Daoy (cell line): ENCODE measurements at regions not wholly inside any gene's neighbourhood (a gene's known extent, or its start where the extent isn't known, plus 50 kb on each side); places are given as distances from the start of the nearest gene placed in this dataset.
A peak's percentile ranks its signal among the peaks of the same experiment; 100 is the strongest.

Experiments used
- DNase-seq: peaks from one replicate; pipeline ENCODE4 v3.0.0-alpha.2; 2015; ENCODE audit warnings: low read depth

- no peak for DNase-seq
Measured at GRCh38 chr4:126038502-126039144, 723.9 kb downstream of the FAT4 start.

GRCh38 chr4:126046081-126046614 is 731.4 kb downstream of the FAT4 start:
- no peak for DNase-seq

- DNase-seq: no peak
Measured at GRCh38 chr4:126047114-126047513, 732.4 kb downstream of the FAT4 start.

GRCh38 chr4:126051689-126052424 is 737.1 kb downstream of the FAT4 start:
- no peak for DNase-seq

- no peak for DNase-seq
Measured at GRCh38 chr4:126056116-126056650, 741.4 kb downstream of the FAT4 start.

- no peak for DNase-seq
Measured at GRCh38 chr4:126057371-126057770, 742.6 kb downstream of the FAT4 start.

GRCh38 chr4:126058596-126058995 is 743.8 kb downstream of the FAT4 start:
- DNase-seq: no peak

- DNase-seq: no peak
Measured at GRCh38 chr4:126061655-126062054, 746.9 kb downstream of the FAT4 start.

GRCh38 chr4:126065016-126065415 is 750.3 kb downstream of the FAT4 start:
- DNase-seq: no peak

- DNase-seq: peak; percentile 11
Measured at GRCh38 chr4:126071346-126072333, 756.9 kb downstream of the FAT4 start.

- no peak for DNase-seq
Measured at GRCh38 chr4:126081336-126081735, 766.6 kb downstream of the FAT4 start.

GRCh38 chr4:126086041-126086440 is 771.3 kb downstream of the FAT4 start:
- no peak for DNase-seq

GRCh38 chr4:126087101-126087500 is 772.3 kb downstream of the FAT4 start:
- no peak for DNase-seq

GRCh38 chr4:126097155-126097799 is 782.5 kb downstream of the FAT4 start:
- DNase-seq: no peak

GRCh38 chr4:126106658-126107057 is 791.9 kb downstream of the FAT4 start:
- no peak for DNase-seq

GRCh38 chr4:126109836-126110235 is 795.1 kb downstream of the FAT4 start:
- no peak for DNase-seq

GRCh38 chr4:126113058-126113457 is 798.3 kb downstream of the FAT4 start:
- DNase-seq: no peak

- DNase-seq: no peak
Measured at GRCh38 chr4:126123611-126124325, 809.0 kb downstream of the FAT4 start.

- DNase-seq: no peak
Measured at GRCh38 chr4:126124818-126125217, 810.1 kb downstream of the FAT4 start.

GRCh38 chr4:126130215-126130614 is 815.5 kb downstream of the FAT4 start:
- no peak for DNase-seq
